GM12873 (cell line): ENCODE measurements at regions not wholly inside any gene's neighbourhood (a gene's known extent, or its start where the extent isn't known, plus 50 kb on each side); places are given as distances from the start of the nearest gene placed in this dataset.

Experiments used
- CTCF ChIP-seq: IDR thresholded peaks from 2 replicates; pipeline ENCODE4 v1.5.1; 2012; ENCODE audit warnings: low read depth, mild to moderate bottlenecking, moderate library complexity, low read length, control low read depth; ENCODE audit not compliant: insufficient read depth; ENCODE audit errors: missing control alignments

GRCh38 chr12:48266826-48267225, 63.7 kb upstream of the OR10AD1 start:
- no peak for TF ChIP-seq CTCF

GRCh38 chr12:48265777-48266176, 62.7 kb upstream of the OR10AD1 start:
- TF ChIP-seq CTCF: no peak

GRCh38 chr12:48263617-48264016, 60.5 kb upstream of the OR10AD1 start:
- TF ChIP-seq CTCF: no peak

GRCh38 chr12:48261773-48262172, 58.7 kb upstream of the OR10AD1 start:
- TF ChIP-seq CTCF: no peak
